PC-9 (cell line): ENCODE measurements at regions not wholly inside any gene's neighbourhood (a gene's known extent, or its start where the extent isn't known, plus 50 kb on each side); places are given as distances from the start of the nearest gene placed in this dataset.

Experiments
- BruUV-seq: library from RNA; stranded (reverse); fragments of 400-500 nt; replicated peaks from 2 replicates; lab custom pipeline; 2021; lab: Mats Ljungman, UMichigan
- CTCF ChIA-PET: fragments of 300-600 bp; sonication (Branson Sonifier 250); formaldehyde crosslinking; loops from one replicate; lab custom pipeline; 2022; ENCODE audit warnings: antibody characterized with exemption; lab: Charles Lee
- POLR2A ChIA-PET: fragments of 300-600 bp; sonication (Branson Sonifier 250); formaldehyde crosslinking; loops from one replicate; lab custom pipeline; 2022; ENCODE audit warnings: antibody characterized with exemption; ENCODE audit not compliant: unreplicated experiment; lab: Charles Lee
- DNase-seq, 2 experiments: peaks; one replicate each; pipeline versions ENCODE4 v3.0.0 to v3.0.0-alpha.2; 2015 to 2022; ENCODE audit warnings: mixed read lengths in 1 of 2
- H2AFZ ChIP-seq: fragments of 200-600 bp; sonication (generic); 2 replicates; pipeline ENCODE4 v1.8.1; 2017; ENCODE audit warnings: antibody characterized with exemption
- H3F3A ChIP-seq: fragments of 200-600 bp; sonication (generic); 2 replicates; pipeline ENCODE4 v1.8.1; 2017; ENCODE audit warnings: antibody characterized with exemption, mild to moderate bottlenecking, low read depth; ENCODE audit not compliant: insufficient read depth
- H3K27ac ChIP-seq: fragments of 200-600 bp; sonication (generic); 2 replicates; pipeline ENCODE4 v1.6.1; 2016; ENCODE audit warnings: mixed run types
- H3K27me3 ChIP-seq: fragments of 200-600 bp; sonication (generic); 2 replicates; pipeline ENCODE4 v1.6.1; 2016; ENCODE audit warnings: low read depth, mixed run types; ENCODE audit not compliant: insufficient read depth
- H3K36me3 ChIP-seq: fragments of 200-600 bp; sonication (generic); 2 replicates; pipeline ENCODE4 v1.6.1; 2016; ENCODE audit warnings: low read depth, mixed run types
- H3K4me1 ChIP-seq: fragments of 200-600 bp; sonication (generic); replicated peaks from 2 replicates; pipeline ENCODE4 v1.6.1; 2016; ENCODE audit warnings: mixed run types; ENCODE audit not compliant: insufficient read depth
- H3K4me2 ChIP-seq: fragments of 200-600 bp; sonication (generic); 2 replicates; pipeline ENCODE4 v1.6.1; 2017; ENCODE audit warnings: mixed run types
- H3K4me3 ChIP-seq: fragments of 200-600 bp; sonication (generic); 2 replicates; pipeline ENCODE4 v1.6.1; 2016; ENCODE audit warnings: mixed run types
- H3K79me2 ChIP-seq: fragments of 200-600 bp; sonication (generic); 2 replicates; pipeline ENCODE4 v1.6.1; 2017; ENCODE audit warnings: low read depth, mixed run types
- H3K9me2 ChIP-seq: fragments of 200-600 bp; sonication (generic); 2 replicates; pipeline ENCODE4 v1.8.1; 2017; ENCODE audit warnings: mild to moderate bottlenecking; ENCODE audit not compliant: insufficient read depth
- H3K9me3 ChIP-seq: fragments of 200-600 bp; sonication (generic); 2 replicates; pipeline ENCODE4 v1.8.1; 2016; ENCODE audit warnings: low read depth; ENCODE audit not compliant: insufficient read depth
- H4K20me1 ChIP-seq: fragments of 200-600 bp; sonication (generic); 2 replicates; pipeline ENCODE4 v1.8.1; 2017; ENCODE audit not compliant: insufficient read depth
- EZH2 ChIP-seq: fragments of 200-600 bp; sonication (generic); IDR thresholded peaks from 2 replicates; pipeline ENCODE4 v1.8.0; 2017; ENCODE audit warnings: antibody characterized with exemption, low read depth
- intact Hi-C: fragments of 100-400 bp; cut with micrococcal nuclease; formaldehyde crosslinking; loops from one replicate; pipeline ENCODE4 v1.10.0; 2022; ENCODE audit not compliant: unreplicated experiment
- TF ChIP-seq, protein P1 (sequence below): fragments of 200-600 bp; sonication (generic); conservative IDR thresholded peaks from 2 replicates; pipeline ENCODE4 v1.6.1; 2017; ENCODE audit warnings: mixed run types, antibody characterized with exemption, mild to moderate bottlenecking, moderate library complexity

DNA sequence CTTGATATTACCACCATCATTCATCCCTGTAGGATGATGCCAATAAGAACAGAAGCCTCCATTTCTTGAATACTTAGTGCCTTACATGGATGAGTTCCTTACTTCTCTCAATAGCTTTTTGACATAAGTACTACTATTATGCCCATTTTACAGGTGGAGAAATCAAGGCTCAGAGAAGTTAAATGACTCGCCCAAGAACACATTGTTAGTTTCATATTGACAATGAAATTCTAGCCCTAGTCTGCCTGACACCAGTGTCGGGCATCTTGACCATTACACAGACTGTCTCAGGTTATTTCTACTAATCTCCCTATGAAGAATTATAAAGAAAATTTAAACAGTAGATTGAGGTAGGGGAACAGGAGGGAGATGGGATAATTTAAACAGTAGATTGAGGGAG, 52.5 kb upstream of the ARL8B start:
- no peak overlapping the region for H3K4me2 ChIP-seq

DNA sequence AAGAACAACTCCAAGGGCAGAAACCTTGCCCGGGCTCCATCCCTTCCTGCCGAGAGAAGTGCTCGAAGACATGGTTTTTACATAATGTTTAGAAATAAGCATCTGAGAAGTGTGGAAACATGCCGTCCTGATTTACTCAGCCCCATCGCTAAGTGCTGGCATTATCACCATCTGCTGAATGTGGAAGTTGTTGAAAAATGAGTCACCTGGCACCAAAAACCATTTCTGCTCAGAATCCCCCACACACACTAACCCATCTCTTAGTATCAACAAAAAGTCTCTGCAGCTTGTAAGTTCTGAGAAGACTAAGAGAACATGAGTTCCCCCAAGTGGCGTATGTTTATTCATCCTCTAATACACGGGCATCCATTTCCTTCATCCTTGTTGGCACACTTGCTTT, 51.0 kb upstream of the ARL8B start:
- intact Hi-C loops = no loop called here
- TF ChIP-seq, protein P1, sequence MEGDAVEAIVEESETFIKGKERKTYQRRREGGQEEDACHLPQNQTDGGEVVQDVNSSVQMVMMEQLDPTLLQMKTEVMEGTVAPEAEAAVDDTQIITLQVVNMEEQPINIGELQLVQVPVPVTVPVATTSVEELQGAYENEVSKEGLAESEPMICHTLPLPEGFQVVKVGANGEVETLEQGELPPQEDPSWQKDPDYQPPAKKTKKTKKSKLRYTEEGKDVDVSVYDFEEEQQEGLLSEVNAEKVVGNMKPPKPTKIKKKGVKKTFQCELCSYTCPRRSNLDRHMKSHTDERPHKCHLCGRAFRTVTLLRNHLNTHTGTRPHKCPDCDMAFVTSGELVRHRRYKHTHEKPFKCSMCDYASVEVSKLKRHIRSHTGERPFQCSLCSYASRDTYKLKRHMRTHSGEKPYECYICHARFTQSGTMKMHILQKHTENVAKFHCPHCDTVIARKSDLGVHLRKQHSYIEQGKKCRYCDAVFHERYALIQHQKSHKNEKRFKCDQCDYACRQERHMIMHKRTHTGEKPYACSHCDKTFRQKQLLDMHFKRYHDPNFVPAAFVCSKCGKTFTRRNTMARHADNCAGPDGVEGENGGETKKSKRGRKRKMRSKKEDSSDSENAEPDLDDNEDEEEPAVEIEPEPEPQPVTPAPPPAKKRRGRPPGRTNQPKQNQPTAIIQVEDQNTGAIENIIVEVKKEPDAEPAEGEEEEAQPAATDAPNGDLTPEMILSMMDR = no peak
- no peak for TF ChIP-seq EZH2
- Histone ChIP-seq H3K36me3 (no peaks in the 10 kb centered on the region), H3K4me2 (no peak overlapping the region), H2AFZ (no peak overlapping the region), H3F3A (no peaks in the 10 kb centered on the region), H3K9me3 (no peaks in the 10 kb centered on the region), H3K27ac (no peak overlapping the region), H3K79me2 (no peaks in the 10 kb centered on the region), H3K9me2 (no peaks in the 10 kb centered on the region), H4K20me1 (no peaks in the 10 kb centered on the region), H3K27me3 (no peaks in the 10 kb centered on the region), H3K4me3 (no peak overlapping the region), H3K4me1 (no peaks in the 10 kb centered on the region)
- ChIA-PET CTCF (no interaction called here), POLR2A (no interaction called here)
- BruUV-seq = no TSS peak
- no peak for DNase-seq

More for the DNA sequence above, 52.5 kb upstream of the ARL8B start:
- no peaks in the 10 kb centered on the region for H3K79me2 ChIP-seq
- no peak overlapping the region for H3K4me3 ChIP-seq
- no TSS peak for BruUV-seq
- H3K27ac ChIP-seq = no peak overlapping the region
- no peak for DNase-seq
- H4K20me1 ChIP-seq = no peaks in the 10 kb centered on the region
- H3K4me1 ChIP-seq = no peaks in the 10 kb centered on the region
- ChIA-PET POLR2A (no interaction called here), CTCF (no interaction called here)
- no peaks in the 10 kb centered on the region for H3K27me3 ChIP-seq
- H3K36me3 ChIP-seq = no peaks in the 10 kb centered on the region
- H3F3A ChIP-seq = no peaks in the 10 kb centered on the region
- H3K9me2 ChIP-seq = no peaks in the 10 kb centered on the region
- H3K9me3 ChIP-seq = no peaks in the 10 kb centered on the region
- no peak overlapping the region for H2AFZ ChIP-seq
- no peak for TF ChIP-seq EZH2
- TF ChIP-seq, protein P1 = no peak
- intact Hi-C loops = no loop called here

DNA sequence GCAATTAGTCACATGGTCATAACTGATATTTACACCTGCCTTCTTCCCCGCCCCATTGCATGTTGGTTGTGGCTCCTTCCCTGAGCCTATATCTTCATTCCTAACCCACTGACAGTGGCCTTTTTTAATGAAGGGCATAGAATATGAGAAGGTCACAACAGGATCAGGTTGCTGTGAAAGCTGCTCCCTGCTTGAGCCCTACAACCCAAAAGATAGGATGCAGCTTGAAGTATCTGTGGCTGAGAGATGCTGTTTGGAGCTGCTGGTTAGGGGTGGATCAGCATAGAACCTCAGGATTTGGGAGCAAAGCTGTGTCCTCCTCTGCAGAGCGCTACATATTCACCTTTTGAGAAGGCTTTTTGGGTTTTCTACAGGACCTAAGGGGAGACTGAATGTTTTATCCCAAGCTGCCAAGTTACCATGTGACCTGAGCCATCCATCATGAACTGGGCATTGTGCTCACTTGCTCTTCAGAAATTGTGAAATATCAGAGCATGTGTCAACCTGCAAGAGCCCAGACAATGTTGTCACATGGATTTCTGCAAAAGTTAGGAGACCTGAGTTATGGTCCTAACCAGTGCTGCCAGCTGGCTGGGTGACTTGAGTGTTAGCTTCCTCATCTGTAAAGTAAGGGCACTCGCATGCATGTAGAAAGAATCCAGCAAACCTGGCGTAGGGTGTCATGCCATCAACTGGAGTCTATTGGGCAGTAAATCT, 49.8 kb upstream of the ARL8B start:
- ChIA-PET CTCF (no interaction called here), POLR2A (no interaction called here)
- no peak for DNase-seq
- Histone ChIP-seq H4K20me1 (no peaks in the 10 kb centered on the region), H3K27ac (no peak overlapping the region), H3K4me1 (no peaks in the 10 kb centered on the region), H3K9me3 (no peaks in the 10 kb centered on the region), H3K4me2 (no peak overlapping the region), H3K36me3 (no peaks in the 10 kb centered on the region), H2AFZ (no peak overlapping the region), H3F3A (no peaks in the 10 kb centered on the region), H3K4me3 (no peak overlapping the region), H3K9me2 (no peaks in the 10 kb centered on the region), H3K27me3 (no peaks in the 10 kb centered on the region), H3K79me2 (no peaks in the 10 kb centered on the region)
- intact Hi-C loops = no loop called here
- TF ChIP-seq EZH2 = no peak
- TF ChIP-seq, protein P1 = no peak
- BruUV-seq = no TSS peak
